DOHH2 (cell line): ENCODE measurements at regions not wholly inside any gene's neighbourhood (a gene's known extent, or its start where the extent isn't known, plus 50 kb on each side); places are given as distances from the start of the nearest gene placed in this dataset.

ENCODE experiments used
- H3F3A ChIP-seq: fragments of 200-600 bp; sonication (generic), shearing (Covaris generic); 2 replicates; pipeline ENCODE4 v1.6.0; 2016; ENCODE audit warnings: antibody characterized with exemption, mild to moderate bottlenecking; ENCODE audit not compliant: control insufficient read depth, insufficient read depth
- H3K27ac ChIP-seq: fragments of 200-600 bp; sonication (generic); 2 replicates; pipeline ENCODE4 v1.5.1; 2014; ENCODE audit warnings: low read depth, mild to moderate bottlenecking, low read length, moderate library complexity
- H3K27me3 ChIP-seq: fragments of 200-600 bp; sonication (generic); 2 replicates; pipeline ENCODE4 v1.6.1; 2014; ENCODE audit warnings: mild to moderate bottlenecking, low read length, mixed read lengths; ENCODE audit not compliant: control insufficient read depth
- H3K36me3 ChIP-seq: fragments of 200-600 bp; sonication (generic); 2 replicates; pipeline ENCODE4 v1.6.1; 2014; ENCODE audit warnings: mild to moderate bottlenecking, low read length, moderate library complexity, mixed read lengths; ENCODE audit not compliant: control insufficient read depth
- H3K4me1 ChIP-seq: fragments of 200-600 bp; sonication (generic); 2 replicates; pipeline ENCODE4 v1.6.1; 2014; ENCODE audit warnings: mild to moderate bottlenecking, low read length, mixed read lengths; ENCODE audit not compliant: control insufficient read depth
- H3K4me2 ChIP-seq: fragments of 200-600 bp; sonication (generic); 2 replicates; pipeline ENCODE4 v1.6.0; 2014; ENCODE audit warnings: mild to moderate bottlenecking, low read length, moderate library complexity
- H3K4me3 ChIP-seq: fragments of 200-600 bp; sonication (generic); 2 replicates; pipeline ENCODE4 v1.5.1; 2014; ENCODE audit warnings: mild to moderate bottlenecking, low read length, mixed read lengths
- H3K79me2 ChIP-seq: fragments of 200-600 bp; sonication (generic); 2 replicates; pipeline ENCODE4 v1.6.1; 2014; ENCODE audit warnings: mild to moderate bottlenecking, low read length, mixed read lengths; ENCODE audit not compliant: control insufficient read depth
- H3K9me2 ChIP-seq: fragments of 200-600 bp; sonication (generic); replicated peaks from 2 replicates; pipeline ENCODE4 v1.6.1; 2014; ENCODE audit warnings: mild to moderate bottlenecking, low read length, mixed read lengths; ENCODE audit not compliant: control insufficient read depth
- H3K9me3 ChIP-seq: fragments of 200-600 bp; sonication (generic); 2 replicates; pipeline ENCODE4 v1.6.1; 2014; ENCODE audit warnings: antibody characterized with exemption, low read length, mixed read lengths; ENCODE audit not compliant: control insufficient read depth, insufficient read depth
- H4K20me1 ChIP-seq: fragments of 200-600 bp; sonication (generic); 2 replicates; pipeline ENCODE4 v1.6.0; 2014; ENCODE audit warnings: low read depth, mild to moderate bottlenecking, antibody characterized with exemption, low read length, moderate library complexity; ENCODE audit not compliant: control insufficient read depth, insufficient read depth
- EZH2phosphoT487 ChIP-seq: fragments of 200-600 bp; sonication (generic); IDR thresholded peaks from 2 replicates; pipeline ENCODE4 v1.6.1; 2017; ENCODE audit warnings: borderline replicate concordance, mild to moderate bottlenecking, antibody characterized with exemption, low read length, moderate library complexity, mixed read lengths
- TF ChIP-seq, protein P1 (sequence below): fragments of 200-600 bp; sonication (generic); IDR thresholded peaks from one replicate; pipeline ENCODE4 v1.5.1; 2014; ENCODE audit warnings: antibody characterized with exemption, mild to moderate bottlenecking, low read depth, low read length; ENCODE audit not compliant: poor library complexity, severe bottlenecking

DNA sequence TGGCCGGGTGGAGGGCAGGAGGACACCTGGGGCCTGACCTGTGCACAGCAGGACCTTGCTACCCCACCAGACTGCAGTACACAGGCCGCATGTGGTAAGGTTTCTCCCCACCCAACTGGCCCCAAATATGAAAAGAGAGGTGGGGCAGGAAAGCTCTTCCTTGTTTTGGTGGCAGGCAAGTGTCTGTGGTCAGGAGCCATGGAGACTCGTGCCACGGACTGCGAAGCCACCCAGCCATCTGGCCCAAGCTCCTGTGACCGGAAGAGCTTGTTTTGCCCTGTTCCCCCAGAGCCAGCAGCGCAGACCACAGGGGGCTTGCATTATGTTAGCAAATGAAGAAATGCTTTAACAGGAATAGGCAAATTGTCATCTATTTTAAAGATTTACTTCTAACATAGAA lies 54.9 kb downstream of the OLIG1 start:
- Histone ChIP-seq H3K36me3 (no peaks in the 10 kb centered on the region), H3K9me2 (no peaks in the 10 kb centered on the region), H3K27ac (no peak overlapping the region), H3K79me2 (no peaks in the 10 kb centered on the region), H3K4me3 (no peak overlapping the region), H3F3A (no peaks in the 10 kb centered on the region), H3K27me3 (peaks cover 6% of the 10 kb centered on the region; the same call in 1 of the 2 replicates), H4K20me1 (no peaks in the 10 kb centered on the region), H3K4me1 (no peaks in the 10 kb centered on the region), H3K4me2 (no peak overlapping the region), H3K9me3 (no peaks in the 10 kb centered on the region)
- TF ChIP-seq, protein P1, sequence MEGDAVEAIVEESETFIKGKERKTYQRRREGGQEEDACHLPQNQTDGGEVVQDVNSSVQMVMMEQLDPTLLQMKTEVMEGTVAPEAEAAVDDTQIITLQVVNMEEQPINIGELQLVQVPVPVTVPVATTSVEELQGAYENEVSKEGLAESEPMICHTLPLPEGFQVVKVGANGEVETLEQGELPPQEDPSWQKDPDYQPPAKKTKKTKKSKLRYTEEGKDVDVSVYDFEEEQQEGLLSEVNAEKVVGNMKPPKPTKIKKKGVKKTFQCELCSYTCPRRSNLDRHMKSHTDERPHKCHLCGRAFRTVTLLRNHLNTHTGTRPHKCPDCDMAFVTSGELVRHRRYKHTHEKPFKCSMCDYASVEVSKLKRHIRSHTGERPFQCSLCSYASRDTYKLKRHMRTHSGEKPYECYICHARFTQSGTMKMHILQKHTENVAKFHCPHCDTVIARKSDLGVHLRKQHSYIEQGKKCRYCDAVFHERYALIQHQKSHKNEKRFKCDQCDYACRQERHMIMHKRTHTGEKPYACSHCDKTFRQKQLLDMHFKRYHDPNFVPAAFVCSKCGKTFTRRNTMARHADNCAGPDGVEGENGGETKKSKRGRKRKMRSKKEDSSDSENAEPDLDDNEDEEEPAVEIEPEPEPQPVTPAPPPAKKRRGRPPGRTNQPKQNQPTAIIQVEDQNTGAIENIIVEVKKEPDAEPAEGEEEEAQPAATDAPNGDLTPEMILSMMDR, result no peak
- TF ChIP-seq EZH2phosphoT487, result no peak

DNA sequence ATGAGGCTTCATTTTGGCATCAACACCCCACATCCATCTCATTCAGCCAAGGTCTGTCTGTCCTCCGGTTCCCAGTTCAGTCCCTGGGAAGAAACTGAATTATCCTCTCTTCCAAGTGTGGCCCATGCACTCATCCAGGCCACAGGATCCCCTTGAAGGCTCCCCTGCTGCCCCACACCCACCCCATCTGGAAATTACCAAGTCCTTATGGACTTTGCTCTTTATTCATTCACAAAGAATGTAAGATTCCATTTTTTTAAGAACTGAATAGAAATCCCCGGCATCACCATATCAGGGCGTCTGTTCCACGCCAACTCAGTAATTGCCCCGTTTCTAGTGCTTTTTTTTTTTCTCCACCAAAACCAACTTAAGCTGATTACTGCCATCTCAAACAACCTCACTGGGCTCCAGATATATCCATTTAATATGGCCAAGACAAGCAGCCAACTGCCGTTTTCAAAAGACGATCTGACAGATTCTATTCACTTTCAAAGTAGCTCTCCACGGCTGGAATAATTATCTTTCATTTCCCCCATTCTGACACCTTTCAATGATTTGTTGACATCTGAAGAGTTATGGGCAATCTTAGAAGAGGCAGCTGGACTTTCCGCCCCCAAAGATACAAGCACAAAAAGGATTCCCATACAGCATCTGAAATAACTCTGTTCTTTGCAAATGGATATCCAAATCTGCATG lies 55.9 kb downstream of the OLIG1 start:
- Histone ChIP-seq H4K20me1 (no peaks in the 10 kb centered on the region), H3K79me2 (no peaks in the 10 kb centered on the region), H3F3A (no peaks in the 10 kb centered on the region), H3K36me3 (no peaks in the 10 kb centered on the region), H3K9me2 (no peaks in the 10 kb centered on the region), H3K4me2 (no peak overlapping the region), H3K4me3 (no peak overlapping the region), H3K27me3 (peaks cover 7% of the 10 kb centered on the region; the same call in 1 of the 2 replicates), H3K27ac (no peak overlapping the region), H3K4me1 (no peaks in the 10 kb centered on the region), H3K9me3 (no peaks in the 10 kb centered on the region)
- no peak for TF ChIP-seq EZH2phosphoT487
- TF ChIP-seq, protein P1, result no peak

DNA sequence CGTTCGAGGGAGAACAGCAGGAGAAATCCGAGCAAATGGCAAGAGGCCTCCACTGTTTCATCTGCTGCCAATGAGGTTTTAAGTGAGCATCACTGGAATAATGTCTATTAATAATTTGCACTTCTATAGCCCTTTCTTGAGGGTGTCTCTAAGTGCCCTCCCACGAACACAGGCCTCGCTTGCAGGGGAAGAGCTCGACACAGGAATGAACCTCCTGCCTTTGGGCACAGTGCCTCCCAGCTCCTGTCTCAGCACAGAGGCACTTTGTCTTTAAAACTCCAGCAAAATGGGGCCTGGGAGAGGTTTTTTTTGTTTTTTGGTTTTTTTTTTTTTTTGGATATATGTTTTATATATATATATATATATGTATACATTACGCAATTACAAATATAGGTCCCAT lies 56.6 kb downstream of the OLIG1 start:
- no peaks in the 10 kb centered on the region for H4K20me1 ChIP-seq
- H3K36me3 ChIP-seq, result no peaks in the 10 kb centered on the region
- H3K4me2 ChIP-seq, result no peak overlapping the region
- H3K9me3 ChIP-seq, result no peaks in the 10 kb centered on the region
- TF ChIP-seq, protein P1, result no peak
- no peak for TF ChIP-seq EZH2phosphoT487
- H3K9me2 ChIP-seq, result no peaks in the 10 kb centered on the region
- H3K79me2 ChIP-seq, result no peaks in the 10 kb centered on the region
- no peaks in the 10 kb centered on the region for H3K4me1 ChIP-seq
- no peak overlapping the region for H3K4me3 ChIP-seq
- H3F3A ChIP-seq, result no peaks in the 10 kb centered on the region
- no peak overlapping the region for H3K27ac ChIP-seq
- H3K27me3 ChIP-seq, result peaks cover 7% of the 10 kb centered on the region; the same call in 1 of the 2 replicates
